Heart left ventricle (tissue), 16 donors: ENCODE measurements at regions not wholly inside any gene's neighbourhood (a gene's known extent, or its start where the extent isn't known, plus 50 kb on each side); places are given as distances from the start of the nearest gene placed in this dataset.

Experiments
- ATAC-seq, 4 donors: fragments of 200-7000 bp; cut with Tn5 transposase; one replicate each; pipeline ENCODE4 v1.9.1; 2020 to 2022; ENCODE audit warnings: moderate library complexity in 4 of 4, mild to moderate bottlenecking in 3 of 4, moderate number of reproducible peaks in 1 of 4
- DNase-seq, 5 donors: peaks; one replicate each; pipeline ENCODE4 v3.0.0-alpha.2; 2020
- H3K27ac ChIP-seq, 12 donors: fragments of 200-600 bp; sonication (generic) in 4 of 12; one replicate each; pipeline versions ENCODE4 v1.5.0 to v1.8.0; 2016 to 2022; ENCODE audit warnings: mild to moderate bottlenecking in 2 of 12
- H3K27me3 ChIP-seq, 9 donors: fragments of 200-600 bp; sonication (generic) in 2 of 9; one replicate each; pipeline versions ENCODE4 v1.5.1 to v1.8.0; 2016 to 2022; ENCODE audit warnings: mild to moderate bottlenecking in 3 of 9
- H3K36me3 ChIP-seq, 9 donors: fragments of 200-600 bp; sonication (generic) in 2 of 9; one replicate each; pipeline versions ENCODE4 v1.5.0 to v1.8.0; 2018 to 2022; ENCODE audit warnings: mild to moderate bottlenecking in 2 of 9
- H3K4me1 ChIP-seq, 12 donors: fragments of 200-600 bp; sonication (generic) in 4 of 12; one replicate each; pipeline versions ENCODE4 v1.5.0 to v1.8.0; 2016 to 2022; ENCODE audit warnings: mild to moderate bottlenecking in 3 of 12
- H3K4me3 ChIP-seq, 12 donors: fragments of 200-600 bp; sonication (generic) in 4 of 12; one replicate each; pipeline versions ENCODE4 v1.5.0 to v1.8.0; 2017 to 2022; ENCODE audit warnings: mild to moderate bottlenecking in 9 of 12, moderate library complexity in 4 of 12
- H3K9me3 ChIP-seq, 12 donors: fragments of 200-600 bp; sonication (generic) in 4 of 12; one replicate each; pipeline versions ENCODE4 v1.5.0 to v1.8.0; 2016 to 2022; ENCODE audit warnings: mild to moderate bottlenecking in 1 of 12
- POLR2A ChIP-seq, 2 donors: fragments of 450-650 bp; IDR thresholded peaks; one replicate each; pipeline ENCODE4 v1.6.1; 2017; ENCODE audit warnings: antibody characterized with exemption in 2 of 2, mild to moderate bottlenecking in 2 of 2, moderate library complexity in 2 of 2
- WGBS, 4 donors: extraction: QIAGEN DNeasy Blood & Tissue Kit in 2 of 4; methylation state at CpG; one replicate each; pipeline versions ENCODE4 v1.1.5 to v1.1.7; 2013 to 2018; 5-methylcytosine and 5-hydroxymethylcytosine counted together
- intact Hi-C, 10 donors: fragments of 100-400 bp; cut with DNase I; formaldehyde crosslinking; loops; one replicate each; pipeline versions ENCODE4 v1.11.1 to v1.14.2; 2022
- TF ChIP-seq, protein P1 (sequence below), 12 donors: fragments of 200-600 bp; sonication (generic) in 4 of 12; IDR thresholded peaks; one replicate each; pipeline versions ENCODE4 v1.5.0 to v1.8.0; 2018 to 2022; ENCODE audit warnings: antibody characterized with exemption in 12 of 12, mild to moderate bottlenecking in 5 of 12
- donor health status: ischemic (EF 13 %, LVEDD 7.1; RV severe dilation, severe dysfunction).
- donor health status: healthy with polysubstance abuse.
- donor health status: DM: no; HTN: yes; CAD: no.
- donor health status: DM: no; HTN: no; CAD: no.
- donor health status: ischemic (EF 25% LVEDD 6.9; RV normal size, moderate dysfunction).
- donor health status: ischemic (EF 25% LVEDD 5.7; RV mildly dilated, moderate dysfunction).
- donor health status: healthy.
- donor health status: DM: yes; HTN: yes; CAD: no.
- donor health status: ischemic (EF 35%, LVEDD 5.7; RV mildly dilated, moderate dysfunction).
- donor health status: nonischemic (EF 11% LVEDD 7.7; RV severe dilation, severe dysfunction).
- donor health status: DM: yes; HTN: yes; CAD: no.
- donor health status: PGD.
- donor health status: ischemic (EF 29% LVEDD 5.4; RV normal size, mild dysfunction).
- donor health status: nonischemic (EF 23%, LVEDD 6.1; RV moderate dilation, normal function).

- Histone ChIP-seq H3K27me3 (no peaks in the 10 kb centered on the region), H3K9me3 (no peaks in the 10 kb centered on the region), H3K27ac (no peak overlapping the region), H3K36me3 (no peaks in the 10 kb centered on the region), H3K4me3 (no peak overlapping the region), H3K4me1 (no peaks in the 10 kb centered on the region)
- TF ChIP-seq, protein P1, sequence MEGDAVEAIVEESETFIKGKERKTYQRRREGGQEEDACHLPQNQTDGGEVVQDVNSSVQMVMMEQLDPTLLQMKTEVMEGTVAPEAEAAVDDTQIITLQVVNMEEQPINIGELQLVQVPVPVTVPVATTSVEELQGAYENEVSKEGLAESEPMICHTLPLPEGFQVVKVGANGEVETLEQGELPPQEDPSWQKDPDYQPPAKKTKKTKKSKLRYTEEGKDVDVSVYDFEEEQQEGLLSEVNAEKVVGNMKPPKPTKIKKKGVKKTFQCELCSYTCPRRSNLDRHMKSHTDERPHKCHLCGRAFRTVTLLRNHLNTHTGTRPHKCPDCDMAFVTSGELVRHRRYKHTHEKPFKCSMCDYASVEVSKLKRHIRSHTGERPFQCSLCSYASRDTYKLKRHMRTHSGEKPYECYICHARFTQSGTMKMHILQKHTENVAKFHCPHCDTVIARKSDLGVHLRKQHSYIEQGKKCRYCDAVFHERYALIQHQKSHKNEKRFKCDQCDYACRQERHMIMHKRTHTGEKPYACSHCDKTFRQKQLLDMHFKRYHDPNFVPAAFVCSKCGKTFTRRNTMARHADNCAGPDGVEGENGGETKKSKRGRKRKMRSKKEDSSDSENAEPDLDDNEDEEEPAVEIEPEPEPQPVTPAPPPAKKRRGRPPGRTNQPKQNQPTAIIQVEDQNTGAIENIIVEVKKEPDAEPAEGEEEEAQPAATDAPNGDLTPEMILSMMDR (IDR thresholded peaks at IDR 0.05): no peak
- TF ChIP-seq POLR2A (IDR thresholded peaks at IDR 0.05): no peak
- intact Hi-C loops: no loop called here
- DNase-seq (no peak), ATAC-seq (no peak)
- WGBS, 4 donors: 46 to 59% (median 57%) methylated on average over 2 of the region's 2 CpGs
Observed at GRCh38 chr3:1907911-1908310, 190.8 kb upstream of the CNTN4 start.

GRCh38 chr3:1908651-1909445 is 189.8 kb upstream of the CNTN4 start:
- Histone ChIP-seq H3K27me3 (no peaks in the 10 kb centered on the region), H3K36me3 (no peaks in the 10 kb centered on the region), H3K4me3 (no peak overlapping the region), H3K9me3 (peaks cover 0 to 2% (median 0%) of the 10 kb centered on the region in 12 donors), H3K27ac (no peak overlapping the region), H3K4me1 (no peaks in the 10 kb centered on the region)
- no peak for ATAC-seq
- TF ChIP-seq POLR2A (IDR thresholded peaks at IDR 0.05): no peak
- TF ChIP-seq, protein P1 (IDR thresholded peaks at IDR 0.05): no peak
- no peak for DNase-seq
- intact Hi-C loops: no loop called here
- 21 to 79% (median 58%) methylated on average over 2 of the region's 2 CpGs for WGBS, 4 donors

- WGBS, 4 donors: 63 to 82% (median 67%) methylated on average over 3 of the region's 3 CpGs
- Histone ChIP-seq H3K27ac (no peak overlapping the region), H3K36me3 (no peaks in the 10 kb centered on the region), H3K4me1 (no peaks in the 10 kb centered on the region), H3K4me3 (no peak overlapping the region), H3K9me3 (peaks cover 0 to 15% (median 0%) of the 10 kb centered on the region in 12 donors), H3K27me3 (no peaks in the 10 kb centered on the region)
- intact Hi-C loops: no loop called here
- no peak for DNase-seq
- no peak for ATAC-seq
- no peak for TF ChIP-seq POLR2A (IDR thresholded peaks at IDR 0.05)
- TF ChIP-seq, protein P1 (IDR thresholded peaks at IDR 0.05): no peak
Observed at GRCh38 chr3:1910322-1910721, 188.3 kb upstream of the CNTN4 start.

- DNase-seq: no peak
- no peak for ATAC-seq
- no peak overlapping the region for H3K4me3 ChIP-seq
- no peaks in the 10 kb centered on the region for H3K4me1 ChIP-seq
- H3K27me3 ChIP-seq: peaks cover 0 to 2% (median 0%) of the 10 kb centered on the region in 9 donors
- intact Hi-C loops: no loop called here
- TF ChIP-seq POLR2A (IDR thresholded peaks at IDR 0.05): no peak
- TF ChIP-seq, protein P1 (IDR thresholded peaks at IDR 0.05): no peak
- 54 to 79% (median 72%) methylated on average over 7 to 8 of the region's 8 CpGs for WGBS, 4 donors
- H3K27ac ChIP-seq: no peak overlapping the region
- H3K9me3 ChIP-seq: peaks cover 0 to 24% (median 3%) of the 10 kb centered on the region in 12 donors
- H3K36me3 ChIP-seq: no peaks in the 10 kb centered on the region
Observed at GRCh38 chr3:1929788-1930414, 168.8 kb upstream of the CNTN4 start.
